PC-9 (cell line): ENCODE measurements at regions not wholly inside any gene's neighbourhood (a gene's known extent, or its start where the extent isn't known, plus 50 kb on each side); places are given as distances from the start of the nearest gene placed in this dataset.

Experiments used
- BruUV-seq: library from RNA; stranded (reverse); fragments of 400-500 nt; replicated peaks from 2 replicates; lab custom pipeline; 2021; lab: Mats Ljungman, UMichigan
- CTCF ChIA-PET: fragments of 300-600 bp; sonication (Branson Sonifier 250); formaldehyde crosslinking; loops from one replicate; lab custom pipeline; 2022; ENCODE audit warnings: antibody characterized with exemption; lab: Charles Lee
- POLR2A ChIA-PET: fragments of 300-600 bp; sonication (Branson Sonifier 250); formaldehyde crosslinking; loops from one replicate; lab custom pipeline; 2022; ENCODE audit warnings: antibody characterized with exemption; ENCODE audit not compliant: unreplicated experiment; lab: Charles Lee
- DNase-seq, 2 experiments: peaks; one replicate each; pipeline versions ENCODE4 v3.0.0 to v3.0.0-alpha.2; 2015 to 2022; ENCODE audit warnings: mixed read lengths in 1 of 2
- H2AFZ ChIP-seq: fragments of 200-600 bp; sonication (generic); 2 replicates; pipeline ENCODE4 v1.8.1; 2017; ENCODE audit warnings: antibody characterized with exemption
- H3F3A ChIP-seq: fragments of 200-600 bp; sonication (generic); 2 replicates; pipeline ENCODE4 v1.8.1; 2017; ENCODE audit warnings: antibody characterized with exemption, mild to moderate bottlenecking, low read depth; ENCODE audit not compliant: insufficient read depth
- H3K27ac ChIP-seq: fragments of 200-600 bp; sonication (generic); 2 replicates; pipeline ENCODE4 v1.6.1; 2016; ENCODE audit warnings: mixed run types
- H3K27me3 ChIP-seq: fragments of 200-600 bp; sonication (generic); 2 replicates; pipeline ENCODE4 v1.6.1; 2016; ENCODE audit warnings: low read depth, mixed run types; ENCODE audit not compliant: insufficient read depth
- H3K36me3 ChIP-seq: fragments of 200-600 bp; sonication (generic); 2 replicates; pipeline ENCODE4 v1.6.1; 2016; ENCODE audit warnings: low read depth, mixed run types
- H3K4me1 ChIP-seq: fragments of 200-600 bp; sonication (generic); replicated peaks from 2 replicates; pipeline ENCODE4 v1.6.1; 2016; ENCODE audit warnings: mixed run types; ENCODE audit not compliant: insufficient read depth
- H3K4me2 ChIP-seq: fragments of 200-600 bp; sonication (generic); 2 replicates; pipeline ENCODE4 v1.6.1; 2017; ENCODE audit warnings: mixed run types
- H3K4me3 ChIP-seq: fragments of 200-600 bp; sonication (generic); 2 replicates; pipeline ENCODE4 v1.6.1; 2016; ENCODE audit warnings: mixed run types
- H3K79me2 ChIP-seq: fragments of 200-600 bp; sonication (generic); 2 replicates; pipeline ENCODE4 v1.6.1; 2017; ENCODE audit warnings: low read depth, mixed run types
- H3K9me2 ChIP-seq: fragments of 200-600 bp; sonication (generic); 2 replicates; pipeline ENCODE4 v1.8.1; 2017; ENCODE audit warnings: mild to moderate bottlenecking; ENCODE audit not compliant: insufficient read depth
- H3K9me3 ChIP-seq: fragments of 200-600 bp; sonication (generic); 2 replicates; pipeline ENCODE4 v1.8.1; 2016; ENCODE audit warnings: low read depth; ENCODE audit not compliant: insufficient read depth
- H4K20me1 ChIP-seq: fragments of 200-600 bp; sonication (generic); 2 replicates; pipeline ENCODE4 v1.8.1; 2017; ENCODE audit not compliant: insufficient read depth
- CTCF ChIP-seq: fragments of 200-600 bp; sonication (generic); conservative IDR thresholded peaks from 2 replicates; pipeline ENCODE4 v1.6.1; 2017; ENCODE audit warnings: mixed run types, antibody characterized with exemption, mild to moderate bottlenecking, moderate library complexity
- EZH2 ChIP-seq: fragments of 200-600 bp; sonication (generic); IDR thresholded peaks from 2 replicates; pipeline ENCODE4 v1.8.0; 2017; ENCODE audit warnings: antibody characterized with exemption, low read depth
- intact Hi-C: fragments of 100-400 bp; cut with micrococcal nuclease; formaldehyde crosslinking; loops from one replicate; pipeline ENCODE4 v1.10.0; 2022; ENCODE audit not compliant: unreplicated experiment

DNA sequence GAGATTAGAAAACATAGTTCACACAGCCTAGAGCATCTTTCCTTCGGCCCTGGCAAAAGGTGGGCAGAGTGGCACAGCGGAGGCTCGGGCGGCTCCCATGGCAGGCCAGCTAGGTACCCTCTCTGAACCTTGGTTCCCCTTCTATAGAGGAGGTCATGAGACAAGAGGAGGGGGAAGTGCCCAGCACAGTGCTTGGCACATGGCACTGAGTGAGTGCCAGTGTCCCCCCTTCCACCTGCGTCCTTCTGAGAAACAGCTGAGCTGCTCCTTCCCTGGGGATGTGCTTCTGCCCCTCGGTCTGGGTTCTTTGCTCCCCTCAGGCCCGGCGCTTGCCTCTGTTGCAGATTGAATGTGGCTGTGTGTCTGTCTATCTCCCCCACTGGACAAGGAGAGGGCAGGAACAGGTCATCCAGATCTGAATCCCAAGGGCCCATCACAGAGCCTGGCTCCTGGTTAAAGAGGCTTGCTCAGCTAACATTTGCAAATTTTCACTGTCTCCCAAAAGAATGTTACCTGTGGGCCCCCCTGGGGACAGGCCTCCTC is 165.6 kb downstream of the USP12 start:
- TF ChIP-seq EZH2 (no peak), CTCF (no peak)
- POLR2A ChIA-PET, result interaction anchor here (0.6 kb wide), 1 partner anchor 22 kb away, joined by 3 read pairs; no protein-coding TSS in a partner anchor
- H4K20me1 ChIP-seq, result no peaks in the 10 kb centered on the region
- intact Hi-C loops, result no loop called here
- no peaks in the 10 kb centered on the region for H3K36me3 ChIP-seq
- peak overlapping the region; percentile 100 for H3K4me2 ChIP-seq
- DNase-seq, result no peak
- no peaks in the 10 kb centered on the region for H3K27me3 ChIP-seq
- H3K4me3 ChIP-seq, result peak overlapping the region; percentile 61; the same call in 1 of the 2 replicates
- H3K9me2 ChIP-seq, result no peaks in the 10 kb centered on the region
- CTCF ChIA-PET, result no interaction called here
- 0 out of 2 replicates have a peak, but pooled peaks cover 5% of the 10 kb centered on the region for H3K4me1 ChIP-seq
- H3K79me2 ChIP-seq, result no peaks in the 10 kb centered on the region
- H3K9me3 ChIP-seq, result no peaks in the 10 kb centered on the region
- BruUV-seq, result no TSS peak
- no peak overlapping the region for H3K27ac ChIP-seq
- no peaks in the 10 kb centered on the region for H3F3A ChIP-seq
- H2AFZ ChIP-seq, result peak overlapping the region; percentile 91; the same call in 1 of the 2 replicates

GRCh38 chr13:27005556-27005955 is 166.1 kb downstream of the USP12 start:
- Histone ChIP-seq H3K4me1 (0 out of 2 replicates have a peak, but pooled peaks cover 5% of the 10 kb centered on the region), H3K27ac (no peak overlapping the region), H3K4me3 (no peak overlapping the region), H3K27me3 (no peaks in the 10 kb centered on the region), H3K9me3 (no peaks in the 10 kb centered on the region), H3K4me2 (no peak overlapping the region), H3K79me2 (no peaks in the 10 kb centered on the region), H4K20me1 (no peaks in the 10 kb centered on the region), H3F3A (no peaks in the 10 kb centered on the region), H3K9me2 (no peaks in the 10 kb centered on the region), H3K36me3 (no peaks in the 10 kb centered on the region), H2AFZ (no peak overlapping the region)
- BruUV-seq, result no TSS peak
- TF ChIP-seq EZH2 (no peak), CTCF (no peak)
- POLR2A ChIA-PET, result no interaction called here
- no peak for DNase-seq
- intact Hi-C loops, result no loop called here
- CTCF ChIA-PET, result no interaction called here

DNA sequence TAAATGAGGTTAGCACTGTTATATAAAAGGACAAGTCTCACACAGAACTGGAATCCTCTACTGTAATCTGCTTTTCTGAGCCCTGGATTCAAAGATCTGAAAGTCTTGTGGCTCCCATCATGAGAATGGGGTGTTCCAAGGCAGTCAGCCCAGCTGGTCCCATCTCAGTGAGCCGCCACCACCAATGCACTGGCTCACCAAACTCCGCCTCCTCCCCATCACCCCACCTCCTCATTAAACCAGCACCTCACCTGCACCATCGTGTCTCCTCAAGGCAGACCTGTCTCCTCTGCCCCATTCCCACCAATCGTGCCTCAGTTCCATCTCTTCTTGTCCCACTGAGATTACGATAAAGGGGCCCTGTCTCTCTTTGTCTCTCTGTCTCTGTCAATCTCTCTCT is 166.7 kb downstream of the USP12 start:
- no peaks in the 10 kb centered on the region for H3K27me3 ChIP-seq
- H3K27ac ChIP-seq, result no peak overlapping the region
- no TSS peak for BruUV-seq
- no peak overlapping the region for H2AFZ ChIP-seq
- H3K4me3 ChIP-seq, result no peak overlapping the region
- POLR2A ChIA-PET, result no interaction called here
- TF ChIP-seq EZH2 (no peak), CTCF (no peak)
- CTCF ChIA-PET, result no interaction called here
- H3K9me3 ChIP-seq, result no peaks in the 10 kb centered on the region
- H3K79me2 ChIP-seq, result no peaks in the 10 kb centered on the region
- no peaks in the 10 kb centered on the region for H3K9me2 ChIP-seq
- no peak for DNase-seq
- H3K4me2 ChIP-seq, result no peak overlapping the region
- H3F3A ChIP-seq, result no peaks in the 10 kb centered on the region
- intact Hi-C loops, result no loop called here
- H3K36me3 ChIP-seq, result no peaks in the 10 kb centered on the region
- H3K4me1 ChIP-seq, result 0 out of 2 replicates have a peak, but pooled peaks cover 5% of the 10 kb centered on the region
- no peaks in the 10 kb centered on the region for H4K20me1 ChIP-seq
